ENCODE measurements at regions not wholly inside any gene's neighbourhood (a gene's known extent, or its start where the extent isn't known, plus 50 kb on each side); places are given as distances from the start of the nearest gene placed in this dataset.

DNA sequence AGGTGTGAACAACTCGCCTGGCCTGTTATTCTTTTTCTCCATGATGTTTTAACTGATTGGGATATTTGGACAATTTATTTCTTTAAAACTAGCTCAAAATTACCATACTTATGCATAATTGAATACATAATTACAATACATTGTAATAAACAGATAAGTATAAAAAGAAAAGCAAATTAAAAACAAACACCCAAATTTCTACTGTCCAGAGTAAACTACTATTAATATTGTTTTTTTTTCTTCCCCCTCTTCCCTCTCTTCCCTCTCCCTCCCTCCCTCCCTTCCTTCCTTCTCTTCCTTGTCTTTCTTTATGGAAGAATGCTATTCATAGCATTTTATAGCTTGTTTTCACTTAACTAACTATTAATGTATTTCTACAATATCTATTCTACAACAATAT lies 117.7 kb upstream of the IVNS1ABP start:
- WGBS (ENCODE audit: missing lambda C conversion rate) = 77% methylated on average over 1 of the region's 1 CpG
- Histone ChIP-seq H3K4me1 (peaks cover 7% of the 10 kb centered on the region), H3K4me2 (no peak overlapping the region), H3K4me3 (no peak overlapping the region), H3K27ac (no peak overlapping the region), H3K9me3 (no peaks in the 10 kb centered on the region)
- ATAC-seq = no peak
- FAIRE-seq = no peak
- POLR2A ChIA-PET = no interaction called here
- TF ChIP-seq ZC3H11A (IDR thresholded peaks at IDR 0.05) (no peak), KDM5A (IDR thresholded peaks at IDR 0.05) (no peak), FOXS1 (CRISPR knock-in tag; IDR thresholded peaks at IDR 0.05) (no peak)
- CTCF ChIA-PET = no interaction called here
- no peak for DNase-seq (ENCODE audit: low read depth in 1 of 2, low spot score in 1 of 2)

GRCh38 chr1:185433667-185434066 lies 116.6 kb upstream of the IVNS1ABP start:
- ChIA-PET POLR2A (no interaction called here), CTCF (no interaction called here)
- Histone ChIP-seq H3K4me1 (no peaks in the 10 kb centered on the region; the same call in 2 of the 3 replicates), H3K4me2 (no peak overlapping the region), H3K9me3 (no peaks in the 10 kb centered on the region), H3K27ac (no peak overlapping the region), H3K4me3 (no peak overlapping the region)
- TF ChIP-seq CHD4 (IDR thresholded peaks at IDR 0.05; ENCODE audit: borderline replicate concordance) = no peak
- TF ChIP-seq REST (IDR thresholded peaks at IDR 0.05) = no peak
- TF ChIP-seq RNF2 (IDR thresholded peaks at IDR 0.05; ENCODE audit: borderline replicate concordance, low read depth) = no peak
- TF ChIP-seq MAX (IDR thresholded peaks at IDR 0.05) = no peak
- ATAC-seq = no peak
- FAIRE-seq = no peak
- DNase-seq (ENCODE audit: low read depth in 1 of 2, low spot score in 1 of 2) = no peak
- WGBS (ENCODE audit: missing lambda C conversion rate) = 61% methylated on average over 2 of the region's 2 CpGs

GRCh38 chr1:185432948-185433347 lies 115.9 kb upstream of the IVNS1ABP start:
- Histone ChIP-seq H3K4me2 (no peak overlapping the region), H3K9me3 (no peaks in the 10 kb centered on the region), H3K27ac (no peak overlapping the region), H3K4me3 (no peak overlapping the region), H3K4me1 (no peaks in the 10 kb centered on the region)
- ATAC-seq (no peak), DNase-seq (ENCODE audit: low read depth in 1 of 2, low spot score in 1 of 2) (no peak), FAIRE-seq (no peak)
- WGBS (ENCODE audit: missing lambda C conversion rate) = 83% methylated on average over 2 of the region's 2 CpGs
- TF ChIP-seq EP300 (IDR thresholded peaks at IDR 0.05) (no peak), CHD4 (IDR thresholded peaks at IDR 0.05; ENCODE audit: borderline replicate concordance) (no peak), KDM1A (IDR thresholded peaks at IDR 0.05; ENCODE audit: low read depth) (no peak), FOXS1 (CRISPR knock-in tag; IDR thresholded peaks at IDR 0.05) (no peak), TP53 (CRISPR knock-in tag; IDR thresholded peaks at IDR 0.05) (no peak), POLR2A (IDR thresholded peaks at IDR 0.05; ENCODE audit: low read length) (no peak), GATA3 (IDR thresholded peaks at IDR 0.05; ENCODE audit: borderline replicate concordance) (no peak), HEYL (CRISPR knock-in tag; IDR thresholded peaks at IDR 0.05) (no peak), HDAC2 (IDR thresholded peaks at IDR 0.05) (no peak)
- TF ChIP-seq, protein P1, sequence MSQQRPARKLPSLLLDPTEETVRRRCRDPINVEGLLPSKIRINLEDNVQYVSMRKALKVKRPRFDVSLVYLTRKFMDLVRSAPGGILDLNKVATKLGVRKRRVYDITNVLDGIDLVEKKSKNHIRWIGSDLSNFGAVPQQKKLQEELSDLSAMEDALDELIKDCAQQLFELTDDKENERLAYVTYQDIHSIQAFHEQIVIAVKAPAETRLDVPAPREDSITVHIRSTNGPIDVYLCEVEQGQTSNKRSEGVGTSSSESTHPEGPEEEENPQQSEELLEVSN (IDR thresholded peaks at IDR 0.05; ENCODE audit: borderline replicate concordance, low read depth) = no peak
- TF ChIP-seq, protein P2, sequence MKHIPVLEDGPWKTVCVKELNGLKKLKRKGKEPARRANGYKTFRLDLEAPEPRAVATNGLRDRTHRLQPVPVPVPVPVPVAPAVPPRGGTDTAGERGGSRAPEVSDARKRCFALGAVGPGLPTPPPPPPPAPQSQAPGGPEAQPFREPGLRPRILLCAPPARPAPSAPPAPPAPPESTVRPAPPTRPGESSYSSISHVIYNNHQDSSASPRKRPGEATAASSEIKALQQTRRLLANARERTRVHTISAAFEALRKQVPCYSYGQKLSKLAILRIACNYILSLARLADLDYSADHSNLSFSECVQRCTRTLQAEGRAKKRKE (CRISPR knock-in tag; IDR thresholded peaks at IDR 0.05; ENCODE audit: low read depth) = no peak
- POLR2A ChIA-PET = no interaction called here
- CTCF ChIA-PET = no interaction called here

DNA sequence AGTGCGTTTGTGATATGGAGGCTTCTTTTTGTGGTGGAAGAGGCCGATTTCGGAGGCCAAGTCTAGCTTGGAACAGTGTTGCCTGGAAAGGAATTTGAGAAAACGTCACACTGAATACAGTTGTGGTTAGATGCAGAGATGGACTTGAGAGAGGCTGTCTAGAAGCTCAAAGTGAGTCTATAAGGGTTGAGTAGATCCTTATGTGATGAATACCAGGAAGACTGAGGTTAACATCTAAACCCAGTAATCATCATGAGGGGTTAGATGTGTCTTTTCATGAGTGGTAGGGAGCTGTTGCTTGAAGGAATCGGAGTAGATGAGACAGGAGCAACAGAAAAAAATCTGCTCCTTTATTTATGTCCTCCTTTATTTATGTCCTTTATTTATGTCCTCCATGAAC lies 114.6 kb upstream of the IVNS1ABP start:
- no peak overlapping the region for H3K4me2 ChIP-seq
- FAIRE-seq (no peak), ATAC-seq (no peak)
- no peak for TF ChIP-seq NR3C1 (IDR thresholded peaks at IDR 0.05)
- no peak for TF ChIP-seq BHLHE40 (IDR thresholded peaks at IDR 0.05; ENCODE audit: low read depth, low read length)
- TF ChIP-seq ZNF302 (CRISPR knock-in tag; IDR thresholded peaks at IDR 0.05) = no peak
- TF ChIP-seq, protein P1 (IDR thresholded peaks at IDR 0.05; ENCODE audit: borderline replicate concordance, low read depth) = no peak
- TF ChIP-seq, protein P3, sequence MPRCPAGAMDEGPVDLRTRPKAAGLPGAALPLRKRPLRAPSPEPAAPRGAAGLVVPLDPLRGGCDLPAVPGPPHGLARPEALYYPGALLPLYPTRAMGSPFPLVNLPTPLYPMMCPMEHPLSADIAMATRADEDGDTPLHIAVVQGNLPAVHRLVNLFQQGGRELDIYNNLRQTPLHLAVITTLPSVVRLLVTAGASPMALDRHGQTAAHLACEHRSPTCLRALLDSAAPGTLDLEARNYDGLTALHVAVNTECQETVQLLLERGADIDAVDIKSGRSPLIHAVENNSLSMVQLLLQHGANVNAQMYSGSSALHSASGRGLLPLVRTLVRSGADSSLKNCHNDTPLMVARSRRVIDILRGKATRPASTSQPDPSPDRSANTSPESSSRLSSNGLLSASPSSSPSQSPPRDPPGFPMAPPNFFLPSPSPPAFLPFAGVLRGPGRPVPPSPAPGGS (IDR thresholded peaks at IDR 0.05) = no peak
- TF ChIP-seq FOXS1 (CRISPR knock-in tag; IDR thresholded peaks at IDR 0.05) = no peak
- TF ChIP-seq SMC3 (IDR thresholded peaks at IDR 0.05) = no peak
- no peak for TF ChIP-seq GATA3 (IDR thresholded peaks at IDR 0.05; ENCODE audit: borderline replicate concordance)
- TF ChIP-seq, protein P4, sequence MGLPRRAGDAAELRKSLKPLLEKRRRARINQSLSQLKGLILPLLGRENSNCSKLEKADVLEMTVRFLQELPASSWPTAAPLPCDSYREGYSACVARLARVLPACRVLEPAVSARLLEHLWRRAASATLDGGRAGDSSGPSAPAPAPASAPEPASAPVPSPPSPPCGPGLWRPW (IDR thresholded peaks at IDR 0.05) = no peak
- no peak for TF ChIP-seq CBX8 (IDR thresholded peaks at IDR 0.05)
- TF ChIP-seq HDAC2 (IDR thresholded peaks at IDR 0.05) = no peak

More for the DNA sequence above, 114.6 kb upstream of the IVNS1ABP start:
- WGBS (ENCODE audit: missing lambda C conversion rate) = 60% methylated on average over 5 of the region's 5 CpGs
- Histone ChIP-seq H3K4me1 (no peaks in the 10 kb centered on the region), H3K27ac (no peak overlapping the region), H3K4me3 (no peak overlapping the region), H3K9me3 (no peaks in the 10 kb centered on the region)
- ChIA-PET POLR2A (no interaction called here), CTCF (interaction anchor here (1.4 kb wide), 1 partner anchor 14 kb away, joined by 4 read pairs; no protein-coding TSS in a partner anchor)
- DNase-seq (ENCODE audit: low read depth in 1 of 2, low spot score in 1 of 2) = no peak
